ENCODE measurements at regions not wholly inside any gene's neighbourhood (a gene's known extent, or its start where the extent isn't known, plus 50 kb on each side); places are given as distances from the start of the nearest gene placed in this dataset.

DNA sequence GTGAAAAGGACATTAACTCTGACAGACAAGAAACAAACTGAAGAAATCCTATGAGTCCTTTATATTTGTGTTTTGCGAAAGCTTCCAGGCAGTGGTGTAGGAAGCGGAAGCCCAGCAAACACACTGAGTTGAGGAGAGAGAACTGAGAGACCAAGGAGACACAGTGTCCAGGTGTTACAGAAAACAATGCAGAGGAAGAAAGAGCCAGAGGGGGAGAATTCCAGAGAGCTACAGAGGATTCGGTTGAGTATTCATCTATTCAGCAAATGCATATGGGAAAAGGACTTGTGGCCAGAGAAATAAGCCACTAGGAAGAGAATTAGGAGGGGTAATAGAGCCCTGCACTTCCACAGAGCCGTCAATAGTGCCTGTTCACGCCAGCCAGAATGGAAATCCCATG lies 183.5 kb downstream of the LIG4 start:
- in situ Hi-C loops (cut with HindIII; ENCODE audit: low pct_ligation_motif_present, low pct_unique_long_range_greater_than_20kb, low sequenced_read_pairs), result no loop called here
- no peak for DNase-seq

DNA sequence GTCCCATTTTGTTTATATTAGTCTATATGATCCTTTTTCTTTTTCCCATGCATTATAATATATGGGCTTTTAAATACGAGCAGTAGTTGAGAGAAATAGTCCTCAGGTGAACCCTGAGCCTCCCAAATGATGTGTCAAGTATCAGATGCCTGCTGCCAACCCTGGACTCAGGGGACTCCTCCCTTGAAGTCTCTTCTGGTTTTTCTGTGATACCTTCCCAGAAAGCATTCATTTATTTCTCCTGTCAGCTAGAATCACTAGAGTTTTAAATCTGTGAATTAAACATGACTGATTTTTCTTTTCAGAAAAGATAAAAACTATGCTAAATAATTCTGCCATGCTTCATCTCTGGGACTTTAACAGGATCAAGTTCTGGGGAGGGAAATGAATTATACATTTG lies 184.6 kb downstream of the LIG4 start:
- DNase-seq, result no peak

DNA sequence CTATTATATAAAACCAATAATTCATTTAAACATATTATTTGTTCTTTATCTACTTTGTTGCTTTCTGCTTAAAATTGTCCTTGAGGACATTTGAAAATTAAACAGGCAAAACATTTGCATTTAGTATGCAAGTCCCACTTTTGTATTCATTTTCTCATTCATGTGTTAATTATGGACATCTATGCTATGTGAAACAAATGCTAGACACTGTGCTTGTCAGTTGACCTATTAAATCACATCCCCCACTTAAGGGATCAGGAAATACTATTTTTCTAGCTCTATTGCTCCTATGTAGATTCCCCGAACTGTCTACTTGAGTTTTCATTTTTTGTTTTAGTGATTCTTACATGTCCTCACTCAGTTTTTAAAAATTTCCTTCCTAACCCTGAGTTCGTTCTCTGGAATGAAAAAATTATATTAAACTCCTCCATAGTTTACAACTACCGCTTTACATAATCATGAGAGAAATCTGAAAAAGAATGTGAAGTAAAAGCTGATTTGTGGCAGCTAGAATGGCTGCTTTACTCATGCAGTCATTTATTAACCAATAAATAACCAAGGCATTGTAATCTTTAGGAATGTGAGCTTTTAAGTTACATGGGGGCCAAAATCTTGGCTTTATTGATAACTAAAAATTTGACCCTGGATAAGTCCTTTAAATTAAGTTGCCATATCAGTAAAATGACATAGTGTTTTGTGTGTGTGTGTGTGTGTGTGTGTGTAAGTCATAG lies 188.5 kb downstream of the LIG4 start:
- in situ Hi-C loops (cut with HindIII; ENCODE audit: low pct_ligation_motif_present, low pct_unique_long_range_greater_than_20kb, low sequenced_read_pairs), result no loop called here
- peak; percentile 35 for DNase-seq

More for the DNA sequence above, 184.6 kb downstream of the LIG4 start:
- in situ Hi-C loops (cut with HindIII; ENCODE audit: low pct_ligation_motif_present, low pct_unique_long_range_greater_than_20kb, low sequenced_read_pairs), result no loop called here

DNA sequence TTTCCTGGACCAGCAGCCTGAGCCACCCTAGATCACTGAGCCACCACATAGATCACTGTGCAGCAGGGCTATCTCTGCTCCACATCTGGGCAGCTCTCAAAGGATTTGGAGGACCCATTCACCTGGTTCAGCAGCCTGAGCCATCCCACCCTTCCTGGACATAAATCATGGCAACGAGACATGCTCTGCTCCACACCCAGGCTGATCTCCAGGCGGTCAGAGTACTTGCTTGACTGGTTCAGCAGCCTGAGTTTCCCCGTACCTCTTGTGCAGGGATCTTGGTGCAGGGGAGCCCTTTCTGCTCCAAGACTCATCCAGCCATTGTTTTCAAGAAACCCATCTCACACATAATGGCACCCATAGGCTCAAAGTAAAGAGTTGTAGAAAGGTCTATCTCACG lies 195.3 kb downstream of the LIG4 start:
- in situ Hi-C loops (cut with HindIII; ENCODE audit: low pct_ligation_motif_present, low pct_unique_long_range_greater_than_20kb, low sequenced_read_pairs), result no loop called here
- no peak for DNase-seq

DNA sequence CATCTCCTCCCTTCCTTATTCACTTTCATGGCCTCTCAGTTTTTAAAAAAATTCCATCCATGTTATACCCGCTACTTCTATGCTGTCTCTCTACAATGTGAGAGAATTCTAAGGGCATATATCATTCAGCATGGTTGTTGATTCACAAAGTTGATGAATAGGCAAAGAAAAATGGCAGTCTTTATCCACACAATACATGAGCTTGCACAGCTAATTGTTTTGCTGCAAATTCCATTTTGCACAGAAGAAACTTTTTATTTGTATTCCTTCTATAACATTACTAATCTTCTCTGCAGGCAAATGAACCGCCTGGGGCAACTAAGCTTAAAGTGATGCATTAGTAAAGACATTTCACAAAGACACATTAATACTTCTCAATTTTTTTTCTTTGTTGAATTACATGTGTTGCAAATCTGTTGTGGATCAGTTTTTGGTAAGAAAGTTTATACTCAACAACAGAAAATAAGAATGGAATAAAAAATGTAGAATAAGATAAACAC lies 196.9 kb downstream of the LIG4 start:
- no peak for DNase-seq
- in situ Hi-C loops (cut with HindIII; ENCODE audit: low pct_ligation_motif_present, low pct_unique_long_range_greater_than_20kb, low sequenced_read_pairs), result no loop called here

DNA sequence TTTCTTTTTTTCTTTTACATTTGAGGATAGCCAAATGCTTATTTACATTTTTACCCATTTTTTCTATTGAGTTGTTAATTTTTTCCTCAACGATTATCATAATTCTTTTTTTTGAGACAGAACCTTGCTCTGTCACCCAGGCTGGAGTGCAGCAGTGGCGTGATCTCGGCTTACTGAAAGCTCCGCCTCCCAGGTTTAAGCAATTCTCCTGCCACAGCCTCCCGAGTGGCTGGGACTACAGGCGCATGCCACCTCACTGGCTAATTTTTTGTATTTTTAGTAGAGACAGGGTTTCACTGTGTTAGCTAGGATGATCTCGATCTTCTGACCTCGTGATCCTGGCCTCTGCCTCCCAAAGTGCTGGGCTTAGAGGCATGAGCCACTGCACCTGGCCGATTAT lies 208.7 kb downstream of the LIG4 start:
- in situ Hi-C loops (cut with HindIII; ENCODE audit: low pct_ligation_motif_present, low pct_unique_long_range_greater_than_20kb, low sequenced_read_pairs), result no loop called here
- no peak for DNase-seq

DNA sequence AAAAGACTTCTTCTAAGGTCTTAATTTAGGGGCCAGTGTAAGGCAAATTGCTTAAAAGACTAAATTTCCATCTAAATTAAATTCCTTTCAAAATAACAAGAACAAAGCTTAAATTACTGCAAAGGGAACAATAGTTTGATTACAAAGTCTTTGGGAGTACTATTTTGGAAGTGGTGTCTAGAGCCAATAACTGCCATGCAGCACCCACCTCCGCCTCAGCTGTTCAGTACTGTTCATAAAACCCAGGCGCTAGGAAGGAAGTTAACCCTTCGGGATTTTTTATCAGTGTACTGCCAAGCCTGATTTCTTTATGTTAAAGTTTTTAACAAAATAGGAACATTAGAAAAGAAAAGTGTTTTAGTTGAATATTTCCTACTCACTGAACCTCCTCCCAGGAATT lies 210.1 kb downstream of the LIG4 start:
- in situ Hi-C loops (cut with HindIII; ENCODE audit: low pct_ligation_motif_present, low pct_unique_long_range_greater_than_20kb, low sequenced_read_pairs), result no loop called here
- no peak for DNase-seq

DNA sequence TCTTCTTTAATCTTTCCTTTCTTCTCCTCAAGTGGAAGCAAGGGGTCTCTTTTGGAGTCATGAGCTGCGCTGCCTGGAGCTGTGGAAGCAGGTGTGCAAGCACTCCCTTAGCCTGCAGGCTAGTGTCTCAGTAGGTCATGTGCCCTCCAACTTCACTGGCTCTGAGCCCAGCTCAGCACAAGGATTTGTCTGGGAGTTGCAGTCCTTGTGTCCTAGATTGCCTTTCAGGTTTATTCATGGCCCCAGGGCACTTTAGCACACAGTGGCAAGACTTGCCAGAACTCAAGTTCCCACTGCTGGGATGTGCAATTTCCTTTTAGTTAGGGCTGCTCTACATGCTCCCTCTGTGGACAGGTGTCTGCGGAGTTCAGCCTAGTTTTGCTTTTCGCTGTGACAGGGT lies 211.7 kb downstream of the LIG4 start:
- no peak for DNase-seq
- in situ Hi-C loops (cut with HindIII; ENCODE audit: low pct_ligation_motif_present, low pct_unique_long_range_greater_than_20kb, low sequenced_read_pairs), result no loop called here

DNA sequence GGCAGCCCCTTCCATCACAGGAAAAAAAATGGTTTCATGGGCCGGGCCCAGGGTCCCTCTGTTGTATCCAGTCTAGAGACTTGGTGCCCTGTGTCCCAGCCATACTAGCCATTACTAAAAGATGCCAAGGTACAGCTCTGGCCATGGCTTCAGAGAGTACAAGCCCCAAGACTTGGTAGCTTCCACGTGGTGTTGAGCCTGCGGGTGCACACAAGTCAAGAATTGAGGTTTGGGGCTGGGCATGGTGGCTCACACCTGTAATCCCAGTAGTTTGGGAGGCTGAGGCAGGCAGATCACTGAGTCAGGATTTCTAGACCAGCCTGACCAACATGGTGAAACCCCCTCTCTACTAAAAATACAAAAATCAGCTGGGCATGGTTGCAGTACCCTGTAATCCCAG lies 214.3 kb downstream of the LIG4 start:
- in situ Hi-C loops (cut with HindIII; ENCODE audit: low pct_ligation_motif_present, low pct_unique_long_range_greater_than_20kb, low sequenced_read_pairs), result no loop called here

DNA sequence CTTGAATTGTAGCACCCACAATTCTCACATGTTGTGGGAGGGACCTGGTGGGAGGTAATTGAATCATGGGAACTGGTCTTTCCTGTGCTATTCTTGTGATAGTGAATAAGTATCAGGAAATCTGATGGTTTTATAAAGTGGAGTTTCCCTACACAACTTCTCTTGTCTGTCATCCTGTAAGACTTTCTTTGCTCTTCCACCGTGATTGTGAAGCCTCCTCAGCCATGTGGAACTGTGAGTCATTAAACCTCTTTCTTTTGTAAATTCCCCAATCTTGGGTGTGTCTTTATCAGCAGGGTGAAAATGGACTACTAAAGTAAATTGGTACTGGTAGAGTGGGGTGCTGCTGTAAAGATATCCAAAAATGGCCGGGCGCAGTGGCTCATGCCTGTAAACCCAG lies 215.6 kb downstream of the LIG4 start:
- DNase-seq, result no peak
- in situ Hi-C loops (cut with HindIII; ENCODE audit: low pct_ligation_motif_present, low pct_unique_long_range_greater_than_20kb, low sequenced_read_pairs), result no loop called here

More for the DNA sequence above, 214.3 kb downstream of the LIG4 start:
- DNase-seq, result no peak

DNA sequence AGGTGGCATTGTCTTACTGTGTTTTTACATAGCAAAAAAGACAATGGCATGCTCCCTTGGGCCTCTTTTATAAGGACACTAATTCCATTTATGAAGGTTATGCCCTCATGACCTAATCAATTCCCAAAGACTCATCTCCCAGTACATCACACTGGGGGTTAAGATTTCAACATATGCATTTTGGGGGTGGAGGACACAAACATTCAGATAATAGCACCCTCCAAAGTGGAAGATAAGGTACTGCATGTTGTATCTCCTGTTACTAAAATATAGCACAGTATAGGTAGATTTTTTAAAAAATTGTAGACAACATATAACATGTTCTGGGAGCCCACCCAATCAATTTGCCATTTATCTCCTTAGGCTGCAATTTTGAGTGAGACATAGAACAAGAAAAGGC lies 221.2 kb downstream of the LIG4 start:
- in situ Hi-C loops (cut with HindIII; ENCODE audit: low pct_ligation_motif_present, low pct_unique_long_range_greater_than_20kb, low sequenced_read_pairs), result no loop called here
- no peak for DNase-seq

DNA sequence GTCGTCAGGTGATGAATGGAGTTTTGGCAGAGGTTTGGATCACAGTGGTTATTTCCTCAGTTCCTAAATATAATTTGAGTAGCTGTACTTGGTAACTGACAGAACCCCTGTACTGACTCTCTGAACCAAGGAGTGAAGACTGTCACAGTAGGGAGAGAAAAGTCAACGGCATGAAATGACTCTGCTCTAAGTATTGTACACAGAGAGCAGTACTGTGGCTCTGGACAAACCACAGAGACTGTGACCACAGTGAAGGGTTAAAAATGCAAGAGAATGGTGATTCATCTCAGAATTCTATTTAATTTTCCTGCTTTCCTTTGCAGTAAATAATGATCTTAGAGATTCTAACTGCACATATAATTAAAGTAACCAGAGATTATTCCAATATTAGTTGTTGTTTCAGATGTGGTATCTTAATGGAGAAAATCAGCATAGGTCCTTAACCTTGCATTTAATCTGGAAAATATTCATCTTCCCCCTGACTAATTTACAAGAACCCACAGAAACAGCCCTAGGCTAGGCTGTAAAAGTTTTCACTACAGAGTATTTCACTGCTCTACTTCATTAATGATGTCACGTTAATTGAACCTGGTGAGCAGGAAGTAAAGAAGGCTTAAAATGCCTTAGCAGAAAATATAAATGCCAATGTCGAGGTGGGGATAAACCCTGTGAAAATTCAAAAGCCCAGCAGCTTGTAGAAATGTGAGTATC lies 221.9 kb downstream of the LIG4 start:
- DNase-seq, result no peak
- in situ Hi-C loops (cut with HindIII; ENCODE audit: low pct_ligation_motif_present, low pct_unique_long_range_greater_than_20kb, low sequenced_read_pairs), result no loop called here

DNA sequence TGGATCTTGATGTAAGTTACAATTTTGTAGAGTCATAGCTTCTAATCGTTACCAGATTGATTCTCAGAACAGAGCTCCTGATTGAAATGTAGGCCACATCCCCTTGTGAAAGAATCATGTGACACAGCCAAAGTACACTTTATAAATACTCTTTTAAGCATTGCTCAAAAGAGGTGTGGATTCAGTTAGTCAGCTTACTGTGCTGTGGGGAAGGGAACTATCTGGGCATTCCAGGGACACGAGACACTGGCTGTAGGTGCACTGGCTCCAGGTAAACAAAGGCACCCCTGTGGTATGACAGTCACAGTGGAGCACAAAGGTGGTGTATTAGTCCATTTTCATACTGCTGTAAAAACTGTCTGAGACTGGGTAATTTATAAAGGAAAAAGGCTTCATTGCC lies 222.8 kb downstream of the LIG4 start:
- DNase-seq, result no peak
- in situ Hi-C loops (cut with HindIII; ENCODE audit: low pct_ligation_motif_present, low pct_unique_long_range_greater_than_20kb, low sequenced_read_pairs), result no loop called here

DNA sequence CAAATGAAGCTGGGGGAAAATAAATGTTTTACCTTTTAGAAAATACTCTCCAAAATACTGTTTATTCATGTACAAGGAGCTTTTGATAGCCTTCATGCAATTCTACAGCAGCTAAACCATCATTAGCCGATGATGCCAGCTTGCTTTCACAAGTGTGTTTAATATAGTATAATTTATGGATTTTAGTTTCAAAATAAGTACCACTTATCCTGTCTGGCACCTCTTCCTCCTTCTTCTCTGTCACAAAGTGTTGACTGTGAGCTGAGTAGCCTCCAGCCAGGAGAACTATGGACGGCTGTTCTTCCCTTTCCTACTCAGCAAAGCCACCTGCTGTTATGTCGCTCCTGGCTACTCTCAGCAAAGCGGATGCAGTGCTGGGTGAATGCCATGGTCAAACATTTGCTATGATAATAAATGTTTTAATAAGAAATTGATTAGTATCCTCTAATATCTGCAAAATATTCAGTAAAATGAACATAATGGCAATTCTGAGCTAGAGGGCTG lies 238.2 kb downstream of the LIG4 start:
- in situ Hi-C loops (cut with HindIII; ENCODE audit: low pct_ligation_motif_present, low pct_unique_long_range_greater_than_20kb, low sequenced_read_pairs), result no loop called here
- DNase-seq, result no peak

DNA sequence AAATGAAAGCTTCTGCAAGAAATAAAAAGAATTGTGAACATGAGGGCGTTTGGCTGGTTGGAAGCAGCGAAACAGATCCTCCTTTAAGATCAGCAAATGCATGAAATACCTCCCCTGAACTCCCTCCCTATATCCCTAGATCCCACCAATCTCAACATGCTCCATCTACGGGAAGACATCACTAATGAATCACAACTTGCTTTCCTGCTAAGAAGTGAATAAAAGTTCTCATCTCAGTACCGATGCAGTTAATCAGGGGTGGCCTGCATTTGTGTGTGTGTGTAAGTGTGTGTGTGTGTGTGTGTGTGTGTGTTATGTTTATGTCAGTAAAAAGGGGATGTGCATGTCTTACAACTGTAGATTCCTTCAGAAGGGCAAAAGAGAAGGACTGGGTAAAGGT lies 238.7 kb downstream of the LIG4 start:
- in situ Hi-C loops (cut with HindIII; ENCODE audit: low pct_ligation_motif_present, low pct_unique_long_range_greater_than_20kb, low sequenced_read_pairs), result no loop called here
- no peak for DNase-seq

DNA sequence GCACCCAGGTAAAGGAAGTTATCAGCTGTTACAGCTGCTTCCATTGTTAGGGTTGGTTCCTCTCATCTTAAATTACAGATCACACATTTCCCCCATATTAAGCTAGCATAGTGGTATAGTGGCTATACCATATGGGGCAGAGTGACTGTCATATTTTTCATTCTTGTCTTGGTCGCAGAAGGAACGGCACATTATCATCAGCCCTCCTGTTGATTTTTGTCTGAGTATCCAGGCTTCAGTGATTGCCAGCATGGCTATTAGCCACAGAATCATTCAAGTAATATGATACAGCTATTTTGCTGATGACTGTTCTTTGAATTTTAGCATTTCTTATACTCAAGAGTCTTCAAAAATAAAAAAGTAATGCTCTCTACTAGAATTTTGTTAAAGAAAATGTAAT lies 240.9 kb downstream of the LIG4 start:
- no peak for DNase-seq
- in situ Hi-C loops (cut with HindIII; ENCODE audit: low pct_ligation_motif_present, low pct_unique_long_range_greater_than_20kb, low sequenced_read_pairs), result no loop called here

DNA sequence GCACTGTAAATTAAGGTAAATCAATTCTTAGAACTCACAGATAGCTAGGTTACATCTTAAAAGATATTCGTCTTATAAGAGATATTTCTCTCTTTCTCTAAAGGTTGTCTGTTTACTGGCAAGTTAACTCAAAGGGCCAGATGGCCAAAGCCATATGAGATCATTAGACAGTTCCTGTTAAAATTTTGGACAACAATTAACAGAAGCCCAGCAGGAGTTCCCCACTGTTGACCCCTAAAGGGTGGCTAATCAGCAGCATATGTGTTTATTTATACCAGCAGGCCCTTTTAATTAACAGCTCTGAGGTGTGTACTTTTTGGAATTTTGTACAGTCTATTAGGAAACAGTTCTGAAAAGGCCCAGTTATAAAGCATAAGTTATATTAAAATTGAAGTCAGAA lies 245.8 kb downstream of the LIG4 start:
- DNase-seq, result no peak
- in situ Hi-C loops (cut with HindIII; ENCODE audit: low pct_ligation_motif_present, low pct_unique_long_range_greater_than_20kb, low sequenced_read_pairs), result no loop called here

DNA sequence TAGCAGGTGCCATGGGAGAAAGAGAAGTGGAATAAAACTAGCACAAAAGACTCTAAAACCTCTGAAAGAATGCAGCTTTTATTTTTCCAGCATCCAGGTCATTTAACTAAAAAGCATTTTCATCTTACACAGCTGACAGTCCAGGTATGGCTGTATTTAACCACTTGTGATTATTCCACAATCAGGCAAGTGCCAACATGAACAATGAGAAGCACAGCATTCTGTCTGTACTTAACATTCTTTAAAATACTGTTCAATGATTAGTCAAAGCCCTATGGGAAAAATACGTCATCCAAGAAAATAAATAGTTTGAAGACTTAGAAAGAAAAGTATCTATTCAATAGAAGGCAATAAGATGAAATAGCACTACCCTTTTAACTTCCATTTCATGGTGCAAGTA lies 246.9 kb downstream of the LIG4 start:
- in situ Hi-C loops (cut with HindIII; ENCODE audit: low pct_ligation_motif_present, low pct_unique_long_range_greater_than_20kb, low sequenced_read_pairs), result no loop called here
- no peak for DNase-seq

DNA sequence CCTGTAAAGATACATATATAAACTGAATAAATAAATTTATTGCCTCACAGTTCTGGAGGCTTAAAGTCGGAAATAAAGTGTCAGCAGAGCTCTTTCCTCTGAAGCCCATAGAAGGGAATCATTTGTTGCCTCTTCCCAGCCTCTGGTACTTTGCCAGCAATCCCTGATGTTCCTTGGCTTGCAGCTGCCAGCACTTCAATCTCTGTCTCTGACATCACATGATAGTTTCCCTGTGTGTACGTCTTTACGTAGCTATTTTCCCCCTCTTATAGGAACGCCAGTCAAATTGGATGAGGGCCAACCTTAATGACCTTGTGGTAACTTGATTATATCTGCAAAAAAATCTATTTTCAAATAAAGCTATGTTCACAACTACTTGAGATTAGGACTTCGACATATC lies 250.9 kb downstream of the LIG4 start:
- in situ Hi-C loops (cut with HindIII; ENCODE audit: low pct_ligation_motif_present, low pct_unique_long_range_greater_than_20kb, low sequenced_read_pairs), result no loop called here
- no peak for DNase-seq

Measured in ACHN (cell line).